Naive thymus-derived CD4-positive, alpha-beta T cell (primary cell): ENCODE measurements at regions not wholly inside any gene's neighbourhood (a gene's known extent, or its start where the extent isn't known, plus 50 kb on each side); places are given as distances from the start of the nearest gene placed in this dataset.
A peak's percentile ranks its signal among the peaks of the same experiment; 100 is the strongest.
"Not testable (repeated sequence)": the region's sequence is repeated elsewhere in the genome, so short reads cannot be mapped to it uniquely, and the experiment has no call there.

Source experiments
- ATAC-seq: fragments of 150-1000 bp; cut with Tn5 transposase; 2 replicates; pipeline ENCODE4 v1.10.0; 2021; ENCODE audit warnings: mild to moderate bottlenecking, moderate library complexity
- CTCF ChIA-PET: fragments of 350-600 bp; sonication (Branson Sonifier 250); formaldehyde crosslinking; loops from one replicate; lab custom pipeline; 2021; ENCODE audit warnings: antibody characterized with exemption; lab: Charles Lee
- POLR2A ChIA-PET: fragments of 350-600 bp; sonication (Branson Sonifier 250); formaldehyde crosslinking; loops from one replicate; lab custom pipeline; 2021; ENCODE audit warnings: antibody characterized with exemption, inconsistent platforms; lab: Charles Lee
- DNase-seq, 9 donors: peaks; one replicate each; pipeline versions ENCODE4 v3.0.0 to v3.0.0-alpha.2; 2020 to 2022; ENCODE audit warnings: mixed read lengths in 1 of 9
- H3K27ac ChIP-seq: one replicate; pipeline ENCODE4 v1.7.0; 2013; ENCODE audit warnings: mild to moderate bottlenecking, low read depth, low read length, moderate library complexity
- H3K27me3 ChIP-seq, 2 donors: one replicate each; pipeline ENCODE4 v1.7.0; 2013; ENCODE audit warnings: low read length in 2 of 2, mild to moderate bottlenecking in 2 of 2, moderate library complexity in 2 of 2; ENCODE audit not compliant: control insufficient read depth in 2 of 2, insufficient read depth in 2 of 2
- H3K36me3 ChIP-seq, 3 experiments: 1 replicate in 2 of 3; 2 replicates in 1 of 3; pipeline ENCODE4 v1.7.0; 2013; ENCODE audit warnings: low read length in 3 of 3, mild to moderate bottlenecking in 3 of 3, moderate library complexity in 1 of 3; ENCODE audit not compliant: insufficient read depth in 3 of 3, control insufficient read depth in 2 of 3
- H3K4me1 ChIP-seq, 2 donors: one replicate each; pipeline ENCODE4 v1.7.0; 2013; ENCODE audit warnings: low read length in 2 of 2, mild to moderate bottlenecking in 2 of 2, moderate library complexity in 1 of 2; ENCODE audit not compliant: control insufficient read depth in 2 of 2, insufficient read depth in 2 of 2
- H3K4me3 ChIP-seq: 2 replicates; pipeline ENCODE4 v1.7.0; 2013; ENCODE audit warnings: mild to moderate bottlenecking, low read length
- H3K9me3 ChIP-seq, 3 experiments: 1 replicate in 2 of 3; 2 replicates in 1 of 3; pipeline ENCODE4 v1.7.0; 2013; ENCODE audit warnings: low read length in 3 of 3; ENCODE audit not compliant: control insufficient read depth in 2 of 3
- H3K27ac Mint-ChIP-seq, 9 donors: one replicate each; pipeline ENCODE4 v1.8.0; 2020 to 2022; ENCODE audit warnings: mixed read lengths in 9 of 9, mild to moderate bottlenecking in 8 of 9, moderate library complexity in 5 of 9, inconsistent platforms in 2 of 9
- H3K27me3 Mint-ChIP-seq, 5 donors: one replicate each; pipeline ENCODE4 v1.8.0; 2021 to 2022; ENCODE audit warnings: mixed read lengths in 5 of 5, mild to moderate bottlenecking in 1 of 5
- H3K36me3 Mint-ChIP-seq, 5 donors: one replicate each; pipeline ENCODE4 v1.8.0; 2020 to 2022; ENCODE audit warnings: mixed read lengths in 5 of 5, mild to moderate bottlenecking in 3 of 5, inconsistent platforms in 1 of 5
- H3K4me1 Mint-ChIP-seq, 7 donors: one replicate each; pipeline ENCODE4 v1.8.0; 2020 to 2022; ENCODE audit warnings: mixed read lengths in 7 of 7, mild to moderate bottlenecking in 3 of 7, inconsistent platforms in 1 of 7
- H3K4me3 Mint-ChIP-seq, 10 donors: one replicate each; pipeline ENCODE4 v1.8.0; 2020 to 2022; ENCODE audit warnings: mild to moderate bottlenecking in 10 of 10, mixed read lengths in 10 of 10, moderate library complexity in 6 of 10, inconsistent platforms in 2 of 10
- H3K9me3 Mint-ChIP-seq, 11 donors: one replicate each; pipeline ENCODE4 v1.8.0; 2020 to 2022; ENCODE audit warnings: mixed read lengths in 11 of 11, mild to moderate bottlenecking in 4 of 11, inconsistent platforms in 1 of 11, moderate library complexity in 1 of 11
- intact Hi-C, 2 donors: fragments of 100-400 bp; cut with micrococcal nuclease; formaldehyde crosslinking; loops; one replicate each; pipeline ENCODE4 v1.15.1; 2023

GRCh38 chr4:72706684-72707083, 137.7 kb upstream of the ADAMTS3 start:
- DNase-seq, result no peak
- H3K27me3 ChIP-seq, result no peaks in the 10 kb centered on the region
- intact Hi-C loops, result loop anchor here in 1 of 2 donors (10.0 kb wide), 2 partner anchors 438 to 1428 kb away; no protein-coding TSS in a partner anchor
- ATAC-seq, result no peak
- H3K27ac Mint-ChIP-seq, result no peak overlapping the region
- no peaks in the 10 kb centered on the region for H3K36me3 ChIP-seq
- H3K27ac ChIP-seq, result no peak overlapping the region
- ChIA-PET CTCF (interaction anchor here (0.7 kb wide), 1 partner anchor 549 kb away, joined by 3 read pairs; no protein-coding TSS in a partner anchor), POLR2A (no interaction called here)
- no peak overlapping the region for H3K4me3 ChIP-seq
- H3K4me3 Mint-ChIP-seq, result no peak overlapping the region
- no peaks in the 10 kb centered on the region for H3K4me1 ChIP-seq
- no peaks in the 10 kb centered on the region for H3K9me3 Mint-ChIP-seq
- peaks cover 3 to 15% (median 6%) of the 10 kb centered on the region in 5 donors for H3K27me3 Mint-ChIP-seq
- no peaks in the 10 kb centered on the region for H3K9me3 ChIP-seq
- no peaks in the 10 kb centered on the region for H3K36me3 Mint-ChIP-seq
- H3K4me1 Mint-ChIP-seq, result peaks cover 0 to 6% (median 0%) of the 10 kb centered on the region in 7 donors

- H3K36me3 ChIP-seq, H3K9me3 Mint-ChIP-seq, H3K4me1 Mint-ChIP-seq, H3K9me3 ChIP-seq, H3K27me3 ChIP-seq, H3K4me1 ChIP-seq, H3K27ac ChIP-seq, H3K4me3 ChIP-seq, ATAC-seq, H3K36me3 Mint-ChIP-seq, H3K4me3 Mint-ChIP-seq, POLR2A ChIA-PET, H3K27ac Mint-ChIP-seq, DNase-seq: not testable (repeated sequence)
- CTCF ChIA-PET, result interaction anchor here (1.2 kb wide), 1 partner anchor 11 kb away, joined by 3 read pairs; no protein-coding TSS in a partner anchor
- intact Hi-C loops, result loop anchor here (5.0 to 10.0 kb wide), 6 partner anchors 440 to 1430 kb away; no protein-coding TSS in a partner anchor
- H3K27me3 Mint-ChIP-seq, result peaks cover 0 to 14% (median 6%) of the 10 kb centered on the region in 5 donors
Measured at GRCh38 chr4:72704925-72705640, 136.1 kb upstream of the ADAMTS3 start.

GRCh38 chr4:72702948-72703347, 133.9 kb upstream of the ADAMTS3 start:
- H3K36me3 ChIP-seq, result no peaks in the 10 kb centered on the region
- H3K27ac ChIP-seq, result no peak overlapping the region
- H3K9me3 ChIP-seq, result no peaks in the 10 kb centered on the region
- Mint-ChIP-seq H3K4me3 (no peak overlapping the region), H3K27ac (no peak overlapping the region), H3K27me3 (peaks cover 0 to 14% (median 6%) of the 10 kb centered on the region in 5 donors), H3K9me3 (no peaks in the 10 kb centered on the region), H3K4me1 (peaks cover 0 to 6% (median 0%) of the 10 kb centered on the region in 7 donors), H3K36me3 (no peaks in the 10 kb centered on the region)
- H3K27me3 ChIP-seq, result no peaks in the 10 kb centered on the region
- ChIA-PET CTCF (interaction anchor here (0.6 kb wide), 1 partner anchor 425 kb away, joined by 3 read pairs; no protein-coding TSS in a partner anchor), POLR2A (no interaction called here)
- no peak overlapping the region for H3K4me3 ChIP-seq
- ATAC-seq, result no peak
- DNase-seq, result no peak
- H3K4me1 ChIP-seq, result no peaks in the 10 kb centered on the region
- intact Hi-C loops, result loop anchor here (1.0 to 10.0 kb wide), 9 partner anchors 316 to 1432 kb away; no protein-coding TSS in a partner anchor

- Histone ChIP-seq H3K4me3 (no peak overlapping the region), H3K36me3 (no peaks in the 10 kb centered on the region), H3K27ac (no peak overlapping the region), H3K27me3 (no peaks in the 10 kb centered on the region), H3K4me1 (no peaks in the 10 kb centered on the region), H3K9me3 (no peaks in the 10 kb centered on the region)
- peak in 6 of 9 donors; percentile 10 to 32 (median 22) for DNase-seq
- ATAC-seq, result peak; percentile 56
- no peaks in the 10 kb centered on the region for H3K9me3 Mint-ChIP-seq
- H3K27ac Mint-ChIP-seq, result peak overlapping the region in 2 of 9 donors; percentile 3 to 71
- peaks cover 0 to 14% (median 6%) of the 10 kb centered on the region in 5 donors for H3K27me3 Mint-ChIP-seq
- no peaks in the 10 kb centered on the region for H3K36me3 Mint-ChIP-seq
- ChIA-PET POLR2A (no interaction called here), CTCF (interaction anchor here (0.6 kb wide), 1 partner anchor 519 kb away, joined by 3 read pairs; no protein-coding TSS in a partner anchor)
- intact Hi-C loops, result loop anchor here (1.0 to 10.0 kb wide), 9 partner anchors 317 to 1433 kb away; no protein-coding TSS in a partner anchor
- H3K4me3 Mint-ChIP-seq, result peak overlapping the region in 9 of 10 donors; percentile 42 to 85 (median 83)
- H3K4me1 Mint-ChIP-seq, result peaks cover 0 to 6% (median 0%) of the 10 kb centered on the region in 7 donors
Measured at GRCh38 chr4:72701987-72702819, 133.2 kb upstream of the ADAMTS3 start.

- intact Hi-C loops, result no loop called here
- CTCF ChIA-PET, result no interaction called here
- ATAC-seq, result no peak
Measured at GRCh38 chr4:72690771-72691170, 121.8 kb upstream of the ADAMTS3 start.

GRCh38 chr4:72689923-72690322, 120.9 kb upstream of the ADAMTS3 start:
- Mint-ChIP-seq H3K4me1 (no peaks in the 10 kb centered on the region), H3K27ac (no peak overlapping the region), H3K4me3 (no peak overlapping the region), H3K36me3 (no peaks in the 10 kb centered on the region), H3K27me3 (peaks cover 0 to 5% (median 0%) of the 10 kb centered on the region in 5 donors), H3K9me3 (peaks cover 0 to 8% (median 3%) of the 10 kb centered on the region in 11 donors)
- Histone ChIP-seq H3K4me1 (no peaks in the 10 kb centered on the region), H3K27ac (no peak overlapping the region), H3K4me3 (no peak overlapping the region), H3K27me3 (no peaks in the 10 kb centered on the region), H3K9me3 (no peaks in the 10 kb centered on the region), H3K36me3 (no peaks in the 10 kb centered on the region)
- ChIA-PET CTCF (no interaction called here), POLR2A (no interaction called here)
- intact Hi-C loops, result no loop called here
- ATAC-seq, result no peak
- no peak for DNase-seq

More at GRCh38 chr4:72690771-72691170, 121.8 kb upstream of the ADAMTS3 start:
- H3K27ac ChIP-seq, result no peak overlapping the region
- H3K9me3 ChIP-seq, result no peaks in the 10 kb centered on the region
- POLR2A ChIA-PET, result no interaction called here
- no peaks in the 10 kb centered on the region for H3K4me1 ChIP-seq
- no peak overlapping the region for H3K27ac Mint-ChIP-seq
- H3K4me1 Mint-ChIP-seq, result no peaks in the 10 kb centered on the region
- no peak overlapping the region for H3K4me3 Mint-ChIP-seq
- no peaks in the 10 kb centered on the region for H3K36me3 Mint-ChIP-seq
- H3K36me3 ChIP-seq, result no peaks in the 10 kb centered on the region
- no peak overlapping the region for H3K4me3 ChIP-seq
- peaks cover 0 to 13% (median 3%) of the 10 kb centered on the region in 5 donors for H3K27me3 Mint-ChIP-seq
- no peak for DNase-seq
- no peaks in the 10 kb centered on the region for H3K27me3 ChIP-seq
- H3K9me3 Mint-ChIP-seq, result peaks cover 0 to 8% (median 3%) of the 10 kb centered on the region in 11 donors
